GM21619 (cell line): ENCODE measurements at regions not wholly inside any gene's neighbourhood (a gene's known extent, or its start where the extent isn't known, plus 50 kb on each side); places are given as distances from the start of the nearest gene placed in this dataset.
"Not testable (repeated sequence)": the region's sequence is repeated elsewhere in the genome, so short reads cannot be mapped to it uniquely, and the experiment has no call there.

Experiments
- ATAC-seq: cut with Tn5 transposase; IDR thresholded peaks from one replicate; pipeline ENCODE4 v1.9.1; 2021; ENCODE audit not compliant: unreplicated experiment

GRCh38 chrX:55981603-55982002 is 250.6 kb upstream of the KLF8 start:
- ATAC-seq, result no peak

GRCh38 chrX:55996649-55997048 is 235.5 kb upstream of the KLF8 start:
- ATAC-seq, result no peak

- no peak for ATAC-seq
Observed at GRCh38 chrX:56000174-56000573, 232.0 kb upstream of the KLF8 start.

GRCh38 chrX:56000729-56001128 is 231.4 kb upstream of the KLF8 start:
- no peak for ATAC-seq

GRCh38 chrX:56025872-56026571 is 206.1 kb upstream of the KLF8 start:
- no peak for ATAC-seq

GRCh38 chrX:56026815-56027214 is 205.3 kb upstream of the KLF8 start:
- no peak for ATAC-seq

GRCh38 chrX:56029188-56029587 is 203.0 kb upstream of the KLF8 start:
- ATAC-seq, result no peak

- no peak for ATAC-seq
Observed at GRCh38 chrX:56029691-56030090, 202.5 kb upstream of the KLF8 start.

GRCh38 chrX:56031409-56031808 is 200.7 kb upstream of the KLF8 start:
- ATAC-seq, result no peak

- no peak for ATAC-seq
Observed at GRCh38 chrX:56033495-56034180, 198.5 kb upstream of the KLF8 start.

- ATAC-seq, result not testable (repeated sequence)
Observed at GRCh38 chrX:56052673-56053330, 179.4 kb upstream of the KLF8 start.

GRCh38 chrX:56057325-56057724 is 174.8 kb upstream of the KLF8 start:
- ATAC-seq, result no peak

- ATAC-seq, result no peak
Observed at GRCh38 chrX:56066016-56066415, 166.1 kb upstream of the KLF8 start.

- ATAC-seq, result peak; percentile 39
Observed at GRCh38 chrX:56068274-56068758, 163.8 kb upstream of the KLF8 start.

GRCh38 chrX:56069299-56069931 is 162.7 kb upstream of the KLF8 start:
- no peak for ATAC-seq

- no peak for ATAC-seq
Observed at GRCh38 chrX:56089376-56089775, 142.8 kb upstream of the KLF8 start.

- no peak for ATAC-seq
Observed at GRCh38 chrX:56099271-56099670, 132.9 kb upstream of the KLF8 start.

GRCh38 chrX:56107320-56107719 is 124.8 kb upstream of the KLF8 start:
- no peak for ATAC-seq

GRCh38 chrX:56113785-56114436 is 118.2 kb upstream of the KLF8 start:
- no peak for ATAC-seq

GRCh38 chrX:56114437-56114787 is 117.7 kb upstream of the KLF8 start:
- no peak for ATAC-seq

- no peak for ATAC-seq
Observed at GRCh38 chrX:56120242-56120641, 111.9 kb upstream of the KLF8 start.
